Ascending aorta (tissue), 2 donors: ENCODE measurements at regions not wholly inside any gene's neighbourhood (a gene's known extent, or its start where the extent isn't known, plus 50 kb on each side); places are given as distances from the start of the nearest gene placed in this dataset.

Experiments
- DNase-seq, 2 donors: peaks; one replicate each; pipeline ENCODE4 v3.0.0-alpha.2; 2019; ENCODE audit warnings: low spot score in 2 of 2
- H3K27ac ChIP-seq, 2 donors: fragments of 200-600 bp; sonication (generic); one replicate each; pipeline ENCODE4 v1.5.1; 2016 to 2017; ENCODE audit warnings: mild to moderate bottlenecking in 1 of 2
- H3K27me3 ChIP-seq: fragments of 200-600 bp; sonication (generic); one replicate; pipeline ENCODE4 v1.5.1; 2017
- H3K36me3 ChIP-seq, 2 donors: fragments of 200-600 bp; sonication (generic); one replicate each; pipeline ENCODE4 v1.5.1; 2016
- H3K4me1 ChIP-seq, 2 donors: fragments of 200-600 bp; sonication (generic); one replicate each; pipeline ENCODE4 v1.5.1; 2016 to 2017; ENCODE audit warnings: mild to moderate bottlenecking in 1 of 2
- H3K4me3 ChIP-seq, 2 donors: fragments of 200-600 bp; sonication (generic); one replicate each; pipeline ENCODE4 v1.5.1; 2016 to 2017; ENCODE audit warnings: mild to moderate bottlenecking in 1 of 2
- H3K9me3 ChIP-seq, 2 donors: fragments of 200-600 bp; sonication (generic); one replicate each; pipeline ENCODE4 v1.5.1; 2016
- intact Hi-C: fragments of 100-400 bp; cut with DNase I; formaldehyde crosslinking; loops from one replicate; pipeline ENCODE4 v1.15.1; 2023
- TF ChIP-seq, protein P1 (sequence below), 3 experiments: fragments of 200-600 bp in 2 of 3; fragments of 450-650 bp in 1 of 3; sonication (generic) in 2 of 3; IDR thresholded peaks; one replicate each; pipeline ENCODE4 v1.5.1; 2016 to 2019; ENCODE audit warnings: antibody characterized with exemption in 3 of 3, mild to moderate bottlenecking in 1 of 3, moderate library complexity in 1 of 3

GRCh38 chrX:148309413-148309812 lies 191.0 kb upstream of the AFF2 start:
- intact Hi-C loops, result no loop called here
- Histone ChIP-seq H3K36me3 (no peaks in the 10 kb centered on the region), H3K9me3 (no peaks in the 10 kb centered on the region), H3K27ac (no peak overlapping the region), H3K4me1 (no peaks in the 10 kb centered on the region), H3K4me3 (no peak overlapping the region), H3K27me3 (no peaks in the 10 kb centered on the region)
- DNase-seq, result no peak
- TF ChIP-seq, protein P1, sequence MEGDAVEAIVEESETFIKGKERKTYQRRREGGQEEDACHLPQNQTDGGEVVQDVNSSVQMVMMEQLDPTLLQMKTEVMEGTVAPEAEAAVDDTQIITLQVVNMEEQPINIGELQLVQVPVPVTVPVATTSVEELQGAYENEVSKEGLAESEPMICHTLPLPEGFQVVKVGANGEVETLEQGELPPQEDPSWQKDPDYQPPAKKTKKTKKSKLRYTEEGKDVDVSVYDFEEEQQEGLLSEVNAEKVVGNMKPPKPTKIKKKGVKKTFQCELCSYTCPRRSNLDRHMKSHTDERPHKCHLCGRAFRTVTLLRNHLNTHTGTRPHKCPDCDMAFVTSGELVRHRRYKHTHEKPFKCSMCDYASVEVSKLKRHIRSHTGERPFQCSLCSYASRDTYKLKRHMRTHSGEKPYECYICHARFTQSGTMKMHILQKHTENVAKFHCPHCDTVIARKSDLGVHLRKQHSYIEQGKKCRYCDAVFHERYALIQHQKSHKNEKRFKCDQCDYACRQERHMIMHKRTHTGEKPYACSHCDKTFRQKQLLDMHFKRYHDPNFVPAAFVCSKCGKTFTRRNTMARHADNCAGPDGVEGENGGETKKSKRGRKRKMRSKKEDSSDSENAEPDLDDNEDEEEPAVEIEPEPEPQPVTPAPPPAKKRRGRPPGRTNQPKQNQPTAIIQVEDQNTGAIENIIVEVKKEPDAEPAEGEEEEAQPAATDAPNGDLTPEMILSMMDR (IDR thresholded peaks at IDR 0.05), result no peak

- intact Hi-C loops, result no loop called here
- Histone ChIP-seq H3K4me1 (no peaks in the 10 kb centered on the region), H3K27ac (no peak overlapping the region), H3K4me3 (no peak overlapping the region), H3K9me3 (no peaks in the 10 kb centered on the region), H3K36me3 (no peaks in the 10 kb centered on the region), H3K27me3 (no peaks in the 10 kb centered on the region)
- TF ChIP-seq, protein P1 (IDR thresholded peaks at IDR 0.05), result no peak
- no peak for DNase-seq
Observed at GRCh38 chrX:148310426-148311165, 189.8 kb upstream of the AFF2 start.

DNA sequence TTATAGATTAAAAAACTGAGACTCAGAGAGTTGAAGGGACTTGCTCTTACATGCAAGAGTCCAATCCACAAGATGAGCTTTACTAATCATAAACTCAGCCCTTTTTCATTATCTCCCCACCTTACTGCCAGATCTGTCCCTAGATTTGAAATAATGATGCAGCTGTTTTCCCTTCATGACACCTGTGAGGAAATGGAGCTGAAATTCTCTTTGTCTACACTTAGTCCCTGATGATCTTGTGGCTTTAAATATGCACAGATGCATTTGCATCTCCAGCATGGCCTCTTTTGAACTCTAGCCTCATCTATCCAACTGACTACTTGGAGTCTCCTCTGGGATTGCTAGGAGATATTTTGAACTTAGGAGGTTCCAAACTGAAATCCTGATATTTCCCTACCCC lies 188.9 kb upstream of the AFF2 start:
- Histone ChIP-seq H3K27me3 (no peaks in the 10 kb centered on the region), H3K36me3 (no peaks in the 10 kb centered on the region), H3K27ac (no peak overlapping the region), H3K4me3 (no peak overlapping the region), H3K4me1 (no peaks in the 10 kb centered on the region), H3K9me3 (no peaks in the 10 kb centered on the region)
- intact Hi-C loops, result no loop called here
- TF ChIP-seq, protein P1 (IDR thresholded peaks at IDR 0.05), result no peak
- DNase-seq, result no peak

DNA sequence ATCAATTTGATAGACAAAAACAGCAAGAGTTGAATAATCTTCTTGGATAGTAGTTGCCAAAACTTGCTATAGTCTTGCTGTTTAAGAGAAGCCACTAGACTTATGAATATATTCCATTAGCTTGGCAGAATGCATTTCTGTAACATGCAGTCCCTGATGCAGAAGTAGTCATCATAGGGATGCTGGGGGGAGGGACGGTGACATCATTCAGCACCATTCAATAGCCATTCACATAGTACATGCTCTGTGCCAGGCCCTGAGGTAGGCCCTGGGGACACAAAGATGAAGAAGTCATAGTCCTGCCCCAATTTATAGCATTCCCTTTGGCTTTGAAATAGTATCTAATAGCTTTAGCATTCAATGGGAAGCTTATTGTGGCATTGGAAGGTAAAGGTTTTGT lies 185.5 kb upstream of the AFF2 start:
- intact Hi-C loops, result no loop called here
- Histone ChIP-seq H3K36me3 (no peaks in the 10 kb centered on the region), H3K27ac (no peak overlapping the region), H3K4me1 (no peaks in the 10 kb centered on the region), H3K9me3 (no peaks in the 10 kb centered on the region), H3K27me3 (no peaks in the 10 kb centered on the region), H3K4me3 (no peak overlapping the region)
- TF ChIP-seq, protein P1 (IDR thresholded peaks at IDR 0.05), result no peak
- no peak for DNase-seq

- Histone ChIP-seq H3K4me3 (no peak overlapping the region), H3K4me1 (no peaks in the 10 kb centered on the region), H3K36me3 (no peaks in the 10 kb centered on the region), H3K27me3 (no peaks in the 10 kb centered on the region), H3K27ac (no peak overlapping the region), H3K9me3 (no peaks in the 10 kb centered on the region)
- TF ChIP-seq, protein P1 (IDR thresholded peaks at IDR 0.05), result no peak
- DNase-seq, result no peak
- intact Hi-C loops, result no loop called here
Observed at GRCh38 chrX:148316446-148316845, 184.0 kb upstream of the AFF2 start.

DNA sequence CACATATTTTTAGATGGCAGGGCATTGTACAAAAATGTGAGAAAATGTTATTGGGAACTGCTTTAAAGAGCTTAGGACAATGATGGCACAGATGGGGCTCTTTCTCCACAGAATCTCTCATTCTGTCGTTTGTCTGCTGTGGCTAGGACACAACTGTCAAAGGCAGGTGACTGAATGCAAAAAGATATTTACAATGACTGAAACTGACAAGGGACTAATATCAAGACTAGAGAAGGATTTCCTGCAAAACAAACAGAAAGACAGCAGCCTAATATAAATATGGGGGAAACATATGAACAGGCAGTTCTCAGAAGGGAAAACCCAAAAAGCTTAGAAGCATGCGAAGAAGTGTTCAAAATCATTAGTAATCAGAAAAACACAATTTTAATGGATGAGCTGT lies 177.5 kb upstream of the AFF2 start:
- no peak for DNase-seq
- Histone ChIP-seq H3K27me3 (no peaks in the 10 kb centered on the region), H3K4me3 (no peak overlapping the region), H3K4me1 (no peaks in the 10 kb centered on the region), H3K9me3 (no peaks in the 10 kb centered on the region), H3K27ac (no peak overlapping the region), H3K36me3 (no peaks in the 10 kb centered on the region)
- TF ChIP-seq, protein P1 (IDR thresholded peaks at IDR 0.05), result no peak
- intact Hi-C loops, result no loop called here
